ENCODE measurements at regions not wholly inside any gene's neighbourhood (a gene's known extent, or its start where the extent isn't known, plus 50 kb on each side); places are given as distances from the start of the nearest gene placed in this dataset.
"Not testable (repeated sequence)": the region's sequence is repeated elsewhere in the genome, so short reads cannot be mapped to it uniquely, and the experiment has no call there.

- ChIA-PET CTCF (no interaction called here), POLR2A (no interaction called here)
- H3K36me3 ChIP-seq (replicated peaks in 1 of 2; ENCODE audit: control extremely low read depth in 1 of 2, control insufficient read depth in 1 of 2, extremely low read depth in 1 of 2, insufficient read depth in 2 of 2, low read length in 1 of 2) = no peaks in the 10 kb centered on the region
- intact Hi-C loops (cut with micrococcal nuclease) = no loop called here
- peaks cover 0 to 7% (median 0%) of the 10 kb centered on the region in 3 donors for H3K9me3 ChIP-seq (ENCODE audit: control extremely low read depth in 1 of 3, control insufficient read depth in 2 of 3, insufficient read depth in 1 of 3, low read length in 2 of 3)
- no peak overlapping the region for H3K4me3 Mint-ChIP-seq
- no peaks in the 10 kb centered on the region for H3K4me1 Mint-ChIP-seq
- no peaks in the 10 kb centered on the region for H3K27me3 ChIP-seq (replicated peaks in 1 of 4; ENCODE audit: control extremely low read depth in 1 of 4, control insufficient read depth in 3 of 4, insufficient read depth in 4 of 4, low read length in 3 of 4)
- H3K4me3 ChIP-seq (ENCODE audit: control extremely low read depth in 1 of 5, extremely low read depth in 1 of 5, insufficient read depth in 1 of 5, low read depth in 2 of 5, low read length in 4 of 5) = no peak overlapping the region
- ATAC-seq (ENCODE audit: low read depth) (no peak), DNase-seq (no peak)
- no peak overlapping the region for H3K27ac Mint-ChIP-seq
- H3K27ac ChIP-seq (ENCODE audit: low read length in 2 of 2) = no peak overlapping the region
- H3K9me3 Mint-ChIP-seq (ENCODE audit: insufficient read depth) = peaks cover 5% of the 10 kb centered on the region
- H3K4me2 ChIP-seq (replicated peaks; ENCODE audit: low read depth, low read length, poor library complexity, severe bottlenecking) = no peak overlapping the region
- H4K20me1 ChIP-seq (ENCODE audit: control insufficient read depth, insufficient read depth, low read length, poor library complexity, severe bottlenecking) = no peaks in the 10 kb centered on the region
- H3K4me1 ChIP-seq (ENCODE audit: control insufficient read depth in 2 of 2, insufficient read depth in 2 of 2, low read length in 2 of 2) = no peaks in the 10 kb centered on the region
- TF ChIP-seq EZH2 (IDR thresholded peaks at IDR 0.05; ENCODE audit: borderline replicate concordance, insufficient read depth, low read depth, low read length, poor library complexity, severe bottlenecking) (no peak), CTCF (IDR thresholded peaks at IDR 0.05) (no peak)
- no peaks in the 10 kb centered on the region for H3K27me3 Mint-ChIP-seq
- no peak overlapping the region for H3K9ac ChIP-seq (ENCODE audit: low read length)
- no peaks in the 10 kb centered on the region for H3K79me2 ChIP-seq (ENCODE audit: control insufficient read depth, insufficient read depth, low read length)
- WGBS (ENCODE audit: insufficient coverage) = 77% methylated on average over 4 of the region's 6 CpGs
- no peak overlapping the region for H2AFZ ChIP-seq (ENCODE audit: insufficient read depth, low read depth, low read length, poor library complexity, severe bottlenecking)
Measured at GRCh38 chr7:86391813-86392212, 251.9 kb upstream of the GRM3 start.

- 94% methylated on average over 10 of the region's 10 CpGs for WGBS (ENCODE audit: insufficient coverage)
- H3K4me3 Mint-ChIP-seq; H3K4me1 Mint-ChIP-seq; intact Hi-C loops (cut with micrococcal nuclease); ATAC-seq (ENCODE audit: low read depth); H3K27me3 ChIP-seq (replicated peaks in 1 of 4; ENCODE audit: control extremely low read depth in 1 of 4, control insufficient read depth in 3 of 4, insufficient read depth in 4 of 4, low read length in 3 of 4); H3K9me3 ChIP-seq (ENCODE audit: control extremely low read depth in 1 of 3, control insufficient read depth in 2 of 3, insufficient read depth in 1 of 3, low read length in 2 of 3); H3K4me3 ChIP-seq (ENCODE audit: control extremely low read depth in 1 of 5, extremely low read depth in 1 of 5, insufficient read depth in 1 of 5, low read depth in 2 of 5, low read length in 4 of 5); H3K4me1 ChIP-seq (ENCODE audit: control insufficient read depth in 2 of 2, insufficient read depth in 2 of 2, low read length in 2 of 2); H3K27me3 Mint-ChIP-seq; H3K4me2 ChIP-seq (replicated peaks; ENCODE audit: low read depth, low read length, poor library complexity, severe bottlenecking); DNase-seq; H2AFZ ChIP-seq (ENCODE audit: insufficient read depth, low read depth, low read length, poor library complexity, severe bottlenecking); H3K27ac ChIP-seq (ENCODE audit: low read length in 2 of 2); H4K20me1 ChIP-seq (ENCODE audit: control insufficient read depth, insufficient read depth, low read length, poor library complexity, severe bottlenecking); CTCF ChIA-PET; H3K27ac Mint-ChIP-seq; H3K79me2 ChIP-seq (ENCODE audit: control insufficient read depth, insufficient read depth, low read length); H3K9ac ChIP-seq (ENCODE audit: low read length); POLR2A ChIA-PET; H3K36me3 ChIP-seq (replicated peaks in 1 of 2; ENCODE audit: control extremely low read depth in 1 of 2, control insufficient read depth in 1 of 2, extremely low read depth in 1 of 2, insufficient read depth in 2 of 2, low read length in 1 of 2); H3K9me3 Mint-ChIP-seq (ENCODE audit: insufficient read depth): not testable (repeated sequence)
Measured at GRCh38 chr7:86375602-86376001, 268.1 kb upstream of the GRM3 start.
